GM12892 (cell line): ENCODE measurements at regions not wholly inside any gene's neighbourhood (a gene's known extent, or its start where the extent isn't known, plus 50 kb on each side); places are given as distances from the start of the nearest gene placed in this dataset.

Experiments used
- POLR2A ChIP-seq: IDR thresholded peaks from 2 replicates; pipeline ENCODE4 v1.6.1; 2011; ENCODE audit warnings: low read depth, low read length, control low read depth
- POLR2AphosphoS5 ChIP-seq: IDR thresholded peaks from 2 replicates; pipeline ENCODE4 v1.6.1; 2011; ENCODE audit warnings: low read depth, low read length, control low read depth
- TAF1 ChIP-seq: IDR thresholded peaks from 2 replicates; pipeline ENCODE4 v1.6.1; 2011; ENCODE audit warnings: low read depth, mild to moderate bottlenecking, control low read depth, low read length, borderline replicate concordance

DNA sequence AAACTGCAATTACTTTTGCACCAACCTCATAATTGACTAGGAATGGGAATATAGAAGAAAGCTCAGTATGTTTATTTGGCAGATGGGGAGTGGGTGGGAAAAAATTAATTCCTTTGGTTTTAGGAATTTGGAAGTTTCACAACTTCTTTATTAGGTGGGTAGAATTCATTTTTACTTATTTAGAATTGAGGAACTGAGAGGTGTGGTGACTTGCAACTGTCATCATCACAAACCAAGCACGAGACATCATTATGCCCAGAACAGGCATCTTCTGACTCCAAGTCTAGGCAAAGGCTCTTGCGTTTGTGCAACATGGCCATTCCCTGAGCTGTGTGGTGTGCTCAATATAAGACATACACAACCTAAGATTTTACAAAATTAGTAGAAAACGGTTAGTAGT, 380.0 kb downstream of the ATP23 start:
- TF ChIP-seq POLR2AphosphoS5 (no peak), POLR2A (no peak), TAF1 (no peak)
